ENCODE measurements at regions not wholly inside any gene's neighbourhood (a gene's known extent, or its start where the extent isn't known, plus 50 kb on each side); places are given as distances from the start of the nearest gene placed in this dataset.

DNA sequence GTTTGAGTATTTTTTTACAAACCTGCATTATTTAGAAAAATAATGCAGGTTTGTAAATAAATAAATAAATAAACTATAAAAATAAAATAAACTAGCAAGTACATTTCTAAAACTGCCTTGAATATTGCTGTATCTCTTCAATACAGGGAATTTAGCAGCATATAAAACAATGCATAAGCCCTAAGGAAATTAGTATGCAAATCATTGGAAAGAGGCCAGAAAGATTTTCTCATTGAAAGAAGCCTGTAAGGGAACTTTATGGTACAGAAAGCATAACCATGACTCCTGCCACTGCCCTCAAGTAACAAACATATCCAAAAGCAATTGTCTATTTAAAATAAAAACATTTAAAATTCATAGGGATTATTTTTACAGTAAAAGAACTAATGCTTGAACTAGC lies 387.3 kb downstream of the HINT1 start:
- TF ChIP-seq EZH2 (IDR thresholded peaks at IDR 0.05; ENCODE audit: low read depth, unreplicated experiment) (no peak), EZH2phosphoT487 (IDR thresholded peaks at IDR 0.05; ENCODE audit: unreplicated experiment) (no peak), JUNB (IDR thresholded peaks at IDR 0.05; ENCODE audit: unreplicated experiment) (no peak), POLR2AphosphoS5 (IDR thresholded peaks at IDR 0.05; ENCODE audit: low read depth) (no peak), CREB1 (CRISPR knock-in tag; IDR thresholded peaks at IDR 0.05; ENCODE audit: low read depth) (no peak), ZNF462 (CRISPR knock-in tag; IDR thresholded peaks at IDR 0.05) (no peak), NANOG (IDR thresholded peaks at IDR 0.05; ENCODE audit: borderline replicate concordance) (no peak), ZNF331 (CRISPR knock-in tag; IDR thresholded peaks at IDR 0.05; ENCODE audit: low read depth) (no peak), STAT1 (IDR thresholded peaks at IDR 0.05; ENCODE audit: unreplicated experiment) (no peak)
- TF ChIP-seq, protein P1, sequence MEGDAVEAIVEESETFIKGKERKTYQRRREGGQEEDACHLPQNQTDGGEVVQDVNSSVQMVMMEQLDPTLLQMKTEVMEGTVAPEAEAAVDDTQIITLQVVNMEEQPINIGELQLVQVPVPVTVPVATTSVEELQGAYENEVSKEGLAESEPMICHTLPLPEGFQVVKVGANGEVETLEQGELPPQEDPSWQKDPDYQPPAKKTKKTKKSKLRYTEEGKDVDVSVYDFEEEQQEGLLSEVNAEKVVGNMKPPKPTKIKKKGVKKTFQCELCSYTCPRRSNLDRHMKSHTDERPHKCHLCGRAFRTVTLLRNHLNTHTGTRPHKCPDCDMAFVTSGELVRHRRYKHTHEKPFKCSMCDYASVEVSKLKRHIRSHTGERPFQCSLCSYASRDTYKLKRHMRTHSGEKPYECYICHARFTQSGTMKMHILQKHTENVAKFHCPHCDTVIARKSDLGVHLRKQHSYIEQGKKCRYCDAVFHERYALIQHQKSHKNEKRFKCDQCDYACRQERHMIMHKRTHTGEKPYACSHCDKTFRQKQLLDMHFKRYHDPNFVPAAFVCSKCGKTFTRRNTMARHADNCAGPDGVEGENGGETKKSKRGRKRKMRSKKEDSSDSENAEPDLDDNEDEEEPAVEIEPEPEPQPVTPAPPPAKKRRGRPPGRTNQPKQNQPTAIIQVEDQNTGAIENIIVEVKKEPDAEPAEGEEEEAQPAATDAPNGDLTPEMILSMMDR (conservative IDR thresholded peaks at IDR 0.05; ENCODE audit: low read depth in 2 of 2): no peak
- TF ChIP-seq, protein P2, sequence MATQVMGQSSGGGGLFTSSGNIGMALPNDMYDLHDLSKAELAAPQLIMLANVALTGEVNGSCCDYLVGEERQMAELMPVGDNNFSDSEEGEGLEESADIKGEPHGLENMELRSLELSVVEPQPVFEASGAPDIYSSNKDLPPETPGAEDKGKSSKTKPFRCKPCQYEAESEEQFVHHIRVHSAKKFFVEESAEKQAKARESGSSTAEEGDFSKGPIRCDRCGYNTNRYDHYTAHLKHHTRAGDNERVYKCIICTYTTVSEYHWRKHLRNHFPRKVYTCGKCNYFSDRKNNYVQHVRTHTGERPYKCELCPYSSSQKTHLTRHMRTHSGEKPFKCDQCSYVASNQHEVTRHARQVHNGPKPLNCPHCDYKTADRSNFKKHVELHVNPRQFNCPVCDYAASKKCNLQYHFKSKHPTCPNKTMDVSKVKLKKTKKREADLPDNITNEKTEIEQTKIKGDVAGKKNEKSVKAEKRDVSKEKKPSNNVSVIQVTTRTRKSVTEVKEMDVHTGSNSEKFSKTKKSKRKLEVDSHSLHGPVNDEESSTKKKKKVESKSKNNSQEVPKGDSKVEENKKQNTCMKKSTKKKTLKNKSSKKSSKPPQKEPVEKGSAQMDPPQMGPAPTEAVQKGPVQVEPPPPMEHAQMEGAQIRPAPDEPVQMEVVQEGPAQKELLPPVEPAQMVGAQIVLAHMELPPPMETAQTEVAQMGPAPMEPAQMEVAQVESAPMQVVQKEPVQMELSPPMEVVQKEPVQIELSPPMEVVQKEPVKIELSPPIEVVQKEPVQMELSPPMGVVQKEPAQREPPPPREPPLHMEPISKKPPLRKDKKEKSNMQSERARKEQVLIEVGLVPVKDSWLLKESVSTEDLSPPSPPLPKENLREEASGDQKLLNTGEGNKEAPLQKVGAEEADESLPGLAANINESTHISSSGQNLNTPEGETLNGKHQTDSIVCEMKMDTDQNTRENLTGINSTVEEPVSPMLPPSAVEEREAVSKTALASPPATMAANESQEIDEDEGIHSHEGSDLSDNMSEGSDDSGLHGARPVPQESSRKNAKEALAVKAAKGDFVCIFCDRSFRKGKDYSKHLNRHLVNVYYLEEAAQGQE (IDR thresholded peaks at IDR 0.05; ENCODE audit: unreplicated experiment): no peak
- TF ChIP-seq, protein P3, sequence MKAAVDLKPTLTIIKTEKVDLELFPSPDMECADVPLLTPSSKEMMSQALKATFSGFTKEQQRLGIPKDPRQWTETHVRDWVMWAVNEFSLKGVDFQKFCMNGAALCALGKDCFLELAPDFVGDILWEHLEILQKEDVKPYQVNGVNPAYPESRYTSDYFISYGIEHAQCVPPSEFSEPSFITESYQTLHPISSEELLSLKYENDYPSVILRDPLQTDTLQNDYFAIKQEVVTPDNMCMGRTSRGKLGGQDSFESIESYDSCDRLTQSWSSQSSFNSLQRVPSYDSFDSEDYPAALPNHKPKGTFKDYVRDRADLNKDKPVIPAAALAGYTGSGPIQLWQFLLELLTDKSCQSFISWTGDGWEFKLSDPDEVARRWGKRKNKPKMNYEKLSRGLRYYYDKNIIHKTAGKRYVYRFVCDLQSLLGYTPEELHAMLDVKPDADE (IDR thresholded peaks at IDR 0.05): no peak

Measured in GM23338 (cell line).